ENCODE measurements at regions not wholly inside any gene's neighbourhood (a gene's known extent, or its start where the extent isn't known, plus 50 kb on each side); places are given as distances from the start of the nearest gene placed in this dataset.

GRCh38 chr3:87508921-87509320 lies 232.5 kb upstream of the POU1F1 start:
- DNase-seq (ENCODE audit: low spot score): no peak
- ChIA-PET POLR2A (ENCODE audit: low non-redundant PET) (no interaction called here), CTCF (no interaction called here)
- no peak overlapping the region for H3K27ac ChIP-seq
- TF ChIP-seq CTCF (conservative IDR thresholded peaks at IDR 0.05; ENCODE audit: low read depth): no peak

GRCh38 chr3:87507753-87508152 lies 231.4 kb upstream of the POU1F1 start:
- ChIA-PET CTCF (no interaction called here), POLR2A (ENCODE audit: low non-redundant PET) (no interaction called here)
- no peak for TF ChIP-seq CTCF (conservative IDR thresholded peaks at IDR 0.05; ENCODE audit: low read depth)
- no peak overlapping the region for H3K27ac ChIP-seq
- no peak for DNase-seq (ENCODE audit: low spot score)

- ChIA-PET CTCF (interaction anchor here (0.5 to 0.6 kb wide), 3 partner anchors 123 to 245 kb away, joined by 3 read pairs; no protein-coding TSS in a partner anchor), POLR2A (ENCODE audit: low non-redundant PET) (no interaction called here)
- TF ChIP-seq CTCF (conservative IDR thresholded peaks at IDR 0.05; ENCODE audit: low read depth): peak; percentile 69
- DNase-seq (ENCODE audit: low spot score): peak; percentile 65
- no peak overlapping the region for H3K27ac ChIP-seq
These were observed 227.6 kb upstream of the POU1F1 start for GRCh38 chr3:87503900-87504498.

DNA sequence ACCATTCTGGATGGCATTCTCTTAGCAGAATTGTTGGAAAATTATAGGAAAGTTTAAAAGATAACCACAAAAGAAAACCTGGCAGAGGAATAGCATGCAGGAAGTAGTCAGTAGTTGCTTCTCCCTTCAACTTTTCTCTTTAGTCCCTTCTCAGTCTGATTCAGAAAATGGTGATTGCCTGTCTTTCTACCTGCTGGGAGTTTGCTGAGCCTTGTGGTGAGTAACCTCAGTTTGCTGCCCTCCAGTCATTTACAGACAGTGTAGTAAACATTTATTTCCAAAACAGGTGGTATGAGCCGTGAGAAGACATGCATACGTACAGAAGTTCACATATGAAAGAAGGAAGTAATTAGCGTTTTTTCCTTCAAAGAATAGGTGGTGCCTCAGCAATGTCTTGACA lies 224.7 kb upstream of the POU1F1 start:
- ChIA-PET POLR2A (ENCODE audit: low non-redundant PET) (no interaction called here), CTCF (no interaction called here)
- no peak overlapping the region for H3K27ac ChIP-seq
- DNase-seq (ENCODE audit: low spot score): no peak
- no peak for TF ChIP-seq CTCF (conservative IDR thresholded peaks at IDR 0.05; ENCODE audit: low read depth)

DNA sequence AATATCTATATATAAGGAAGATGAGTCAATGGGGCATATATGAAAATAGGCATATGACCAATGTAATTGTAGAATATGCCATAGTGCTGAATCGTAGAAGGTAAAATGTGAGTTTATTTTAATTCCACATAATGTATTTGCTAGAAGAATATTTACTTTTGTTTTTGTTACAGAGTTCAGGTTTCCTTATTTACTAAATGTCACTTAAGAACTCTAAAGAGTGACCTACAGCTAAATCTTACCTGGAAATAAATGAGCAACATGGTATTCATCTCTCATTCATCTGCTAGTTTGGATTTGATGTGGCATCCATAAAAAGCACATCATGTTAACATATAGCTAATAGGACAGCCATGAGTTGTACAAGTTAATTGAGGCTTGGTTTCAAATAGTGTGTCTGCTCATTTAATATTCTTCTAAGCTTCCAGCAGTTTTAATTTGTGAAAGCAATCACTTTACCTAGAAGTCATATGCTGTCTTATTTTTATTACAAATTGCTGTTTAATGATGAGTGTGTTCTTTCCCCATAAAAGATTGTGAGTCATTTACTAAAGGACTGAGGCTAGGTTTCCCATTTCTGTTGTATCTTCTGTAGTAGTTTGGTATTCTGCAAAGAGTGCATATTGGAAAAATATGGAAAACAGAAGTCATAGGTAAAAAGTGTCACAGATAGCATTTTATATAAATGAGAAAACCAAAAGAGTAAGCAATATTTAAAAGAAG lies 222.1 kb upstream of the POU1F1 start:
- CTCF ChIA-PET: no interaction called here
- POLR2A ChIA-PET (ENCODE audit: low non-redundant PET): no interaction called here
- H3K27ac ChIP-seq: no peak overlapping the region
- no peak for DNase-seq (ENCODE audit: low spot score)
- no peak for TF ChIP-seq CTCF (conservative IDR thresholded peaks at IDR 0.05; ENCODE audit: low read depth)

GRCh38 chr3:87495938-87496337 lies 219.6 kb upstream of the POU1F1 start:
- H3K27ac ChIP-seq: no peak overlapping the region
- CTCF ChIA-PET: no interaction called here
- POLR2A ChIA-PET (ENCODE audit: low non-redundant PET): no interaction called here
- DNase-seq (ENCODE audit: low spot score): no peak
- no peak for TF ChIP-seq CTCF (conservative IDR thresholded peaks at IDR 0.05; ENCODE audit: low read depth)
